DOHH2 (cell line): ENCODE measurements at regions not wholly inside any gene's neighbourhood (a gene's known extent, or its start where the extent isn't known, plus 50 kb on each side); places are given as distances from the start of the nearest gene placed in this dataset.

Experiments
- EZH2phosphoT487 ChIP-seq: fragments of 200-600 bp; sonication (generic); IDR thresholded peaks from 2 replicates; pipeline ENCODE4 v1.6.1; 2017; ENCODE audit warnings: borderline replicate concordance, mild to moderate bottlenecking, antibody characterized with exemption, low read length, moderate library complexity, mixed read lengths
- TF ChIP-seq, protein P1 (sequence below): fragments of 200-600 bp; sonication (generic); IDR thresholded peaks from one replicate; pipeline ENCODE4 v1.5.1; 2014; ENCODE audit warnings: antibody characterized with exemption, mild to moderate bottlenecking, low read depth, low read length; ENCODE audit not compliant: poor library complexity, severe bottlenecking

DNA sequence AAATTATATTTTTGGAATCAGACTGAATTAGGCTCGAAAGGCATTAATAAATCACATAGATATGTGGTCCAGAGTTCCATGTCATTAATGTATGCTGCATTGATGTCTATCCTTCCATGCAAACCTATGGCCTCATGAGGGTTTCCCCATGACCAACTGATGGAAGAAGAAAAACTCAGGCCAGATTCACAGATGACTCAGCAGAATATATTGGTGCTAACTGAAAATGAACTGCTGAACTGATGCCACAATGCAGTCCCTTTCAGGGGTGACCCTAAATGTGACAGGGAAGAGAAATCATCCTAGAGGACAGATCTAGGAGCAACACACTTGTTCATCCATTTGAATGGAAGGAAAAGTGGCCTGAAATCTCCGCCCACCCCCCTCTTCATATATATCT is 110.5 kb upstream of the KCND3 start:
- TF ChIP-seq, protein P1, sequence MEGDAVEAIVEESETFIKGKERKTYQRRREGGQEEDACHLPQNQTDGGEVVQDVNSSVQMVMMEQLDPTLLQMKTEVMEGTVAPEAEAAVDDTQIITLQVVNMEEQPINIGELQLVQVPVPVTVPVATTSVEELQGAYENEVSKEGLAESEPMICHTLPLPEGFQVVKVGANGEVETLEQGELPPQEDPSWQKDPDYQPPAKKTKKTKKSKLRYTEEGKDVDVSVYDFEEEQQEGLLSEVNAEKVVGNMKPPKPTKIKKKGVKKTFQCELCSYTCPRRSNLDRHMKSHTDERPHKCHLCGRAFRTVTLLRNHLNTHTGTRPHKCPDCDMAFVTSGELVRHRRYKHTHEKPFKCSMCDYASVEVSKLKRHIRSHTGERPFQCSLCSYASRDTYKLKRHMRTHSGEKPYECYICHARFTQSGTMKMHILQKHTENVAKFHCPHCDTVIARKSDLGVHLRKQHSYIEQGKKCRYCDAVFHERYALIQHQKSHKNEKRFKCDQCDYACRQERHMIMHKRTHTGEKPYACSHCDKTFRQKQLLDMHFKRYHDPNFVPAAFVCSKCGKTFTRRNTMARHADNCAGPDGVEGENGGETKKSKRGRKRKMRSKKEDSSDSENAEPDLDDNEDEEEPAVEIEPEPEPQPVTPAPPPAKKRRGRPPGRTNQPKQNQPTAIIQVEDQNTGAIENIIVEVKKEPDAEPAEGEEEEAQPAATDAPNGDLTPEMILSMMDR: no peak
- no peak for TF ChIP-seq EZH2phosphoT487
